HCT116 (cell line): ENCODE measurements at regions not wholly inside any gene's neighbourhood (a gene's known extent, or its start where the extent isn't known, plus 50 kb on each side); places are given as distances from the start of the nearest gene placed in this dataset.

ENCODE experiments used
- ATAC-seq: fragments of 200-7000 bp; cut with Tn5 transposase; 2 replicates; pipeline ENCODE4 v1.9.1; 2020; ENCODE audit warnings: mild to moderate bottlenecking, moderate library complexity
- BruUV-seq: library from RNA; stranded (reverse); fragments of 400-500 nt; replicated peaks from 2 replicates; lab custom pipeline; 2021; lab: Mats Ljungman, UMichigan
- CTCF ChIA-PET: fragments of 300-600 bp; sonication (Branson Sonifier 250); formaldehyde crosslinking; loops from one replicate; lab custom pipeline; 2021; ENCODE audit warnings: antibody characterized with exemption; lab: Charles Lee
- POLR2A ChIA-PET: fragments of 300-600, 350-600 bp; sonication (Branson Sonifier 250); formaldehyde crosslinking; loops from one replicate; lab custom pipeline; 2021; ENCODE audit warnings: antibody characterized with exemption; lab: Charles Lee
- RAD21 ChIA-PET, 2 experiments: fragments of 300-600 bp; sonication (Branson Sonifier 250); formaldehyde crosslinking; loops; one replicate each; lab custom pipeline; 2023; ENCODE audit warnings: low total read pairs in 2 of 2; ENCODE audit not compliant: uncharacterized antibody in 2 of 2, unreplicated experiment in 2 of 2, low non-redundant PET in 1 of 2; lab: Charles Lee
- DNase-seq: peaks from one replicate; pipeline ENCODE4 v3.0.0-alpha.2; 2010; ENCODE audit warnings: low read depth, low spot score
- H2AFZ ChIP-seq: fragments of 200-600 bp; shearing (Covaris generic), sonication (generic); 2 replicates; pipeline ENCODE4 v1.6.1; 2017; ENCODE audit warnings: low read depth, mixed run types, mixed read lengths, antibody characterized with exemption, low read length; ENCODE audit not compliant: poor library complexity, severe bottlenecking
- H3K27ac ChIP-seq: 2 replicates; pipeline ENCODE4 v1.5.1; 2012; ENCODE audit warnings: low read depth, low read length
- H3K27me3 ChIP-seq: fragments of 200-600 bp; sonication (generic); 2 replicates; pipeline ENCODE4 v1.6.1; 2016; ENCODE audit warnings: mixed run types, low read length, mixed read lengths; ENCODE audit not compliant: insufficient read depth
- H3K36me3 ChIP-seq, 2 experiments: fragments of 200-500 bp in 1 of 2; fragments of 200-600 bp in 1 of 2; sonication (Bioruptor generic) in 1 of 2; sonication (generic) in 1 of 2; 2 replicates each; pipeline versions ENCODE4 v1.5.1 to v1.6.1; 2014 to 2016; ENCODE audit warnings: low read length in 2 of 2, inconsistent platforms in 1 of 2, mixed read lengths in 1 of 2, mixed run types in 1 of 2; ENCODE audit not compliant: insufficient read depth in 2 of 2, control insufficient read depth in 1 of 2
- H3K4me1 ChIP-seq, 2 experiments: fragments of 200-600 bp in 1 of 2; sonication (generic) in 1 of 2; 2 replicates each; pipeline versions ENCODE4 v1.5.1 to v1.6.1; 2012 to 2017; ENCODE audit warnings: low read length in 2 of 2, inconsistent platforms in 1 of 2, mild to moderate bottlenecking in 1 of 2, mixed read lengths in 1 of 2, mixed run types in 1 of 2, moderate library complexity in 1 of 2; ENCODE audit not compliant: insufficient read depth in 2 of 2, control insufficient read depth in 1 of 2
- H3K4me2 ChIP-seq: fragments of 200-600 bp; sonication (generic); 2 replicates; pipeline ENCODE4 v1.6.1; 2017; ENCODE audit warnings: mixed run types, low read length, mixed read lengths
- H3K4me3 ChIP-seq, 2 experiments: fragments of 200-600 bp in 1 of 2; sonication (generic) in 1 of 2; replicated peaks in 1 of 2; 2 replicates each; pipeline ENCODE4 v1.5.1; 2011 to 2016; ENCODE audit warnings: low read length in 2 of 2, control low read depth in 1 of 2, low read depth in 1 of 2, mild to moderate bottlenecking in 1 of 2, mixed read lengths in 1 of 2, mixed run types in 1 of 2
- H3K79me2 ChIP-seq: fragments of 200-600 bp; sonication (generic); 2 replicates; pipeline ENCODE4 v1.6.1; 2017; ENCODE audit warnings: mild to moderate bottlenecking, mixed run types, low read length, moderate library complexity, mixed read lengths; ENCODE audit not compliant: insufficient read depth
- H3K9ac ChIP-seq: fragments of 200-600 bp; sonication (generic); 2 replicates; pipeline ENCODE4 v1.6.1; 2016; ENCODE audit warnings: low read length, mixed read lengths
- H3K9me2 ChIP-seq: fragments of 200-600 bp; sonication (generic), shearing (Covaris generic); 2 replicates; pipeline ENCODE4 v1.6.1; 2017; ENCODE audit warnings: mixed run types, mild to moderate bottlenecking, moderate library complexity; ENCODE audit not compliant: insufficient read depth
- H3K9me3 ChIP-seq, 2 experiments: fragments of 200-500 bp in 1 of 2; fragments of 200-600 bp in 1 of 2; sonication (Bioruptor generic) in 1 of 2; sonication (generic) in 1 of 2; 2 replicates each; pipeline ENCODE4 v1.6.1; 2014 to 2017; ENCODE audit warnings: low read length in 2 of 2, mixed read lengths in 2 of 2, inconsistent platforms in 1 of 2, low read depth in 1 of 2, mild to moderate bottlenecking in 1 of 2, mixed run types in 1 of 2, moderate library complexity in 1 of 2; ENCODE audit not compliant: control insufficient read depth in 1 of 2, insufficient read depth in 1 of 2
- H4K20me1 ChIP-seq: fragments of 200-600 bp; sonication (generic), shearing (Covaris generic); 2 replicates; pipeline ENCODE4 v1.6.1; 2017; ENCODE audit warnings: mixed run types, mild to moderate bottlenecking, moderate library complexity; ENCODE audit not compliant: insufficient read depth
- ATF3 ChIP-seq: IDR thresholded peaks from 2 replicates; pipeline ENCODE4 v1.6.1; 2012
- CBX3 ChIP-seq: IDR thresholded peaks from 2 replicates; pipeline ENCODE4 v1.6.1; 2012; ENCODE audit warnings: low read depth
- EGR1 ChIP-seq: IDR thresholded peaks from 2 replicates; pipeline ENCODE4 v1.6.1; 2012; ENCODE audit warnings: low read depth
- ELF1 ChIP-seq: IDR thresholded peaks from 2 replicates; pipeline ENCODE4 v1.6.1; 2012; ENCODE audit warnings: low read depth, borderline replicate concordance
- EZH2 ChIP-seq: fragments of 200-600 bp; sonication (generic); IDR thresholded peaks from 2 replicates; pipeline ENCODE4 v1.6.1; 2017; ENCODE audit warnings: antibody characterized with exemption, mixed run types
- EZH2phosphoT487 ChIP-seq: fragments of 200-600 bp; IDR thresholded peaks from 2 replicates; pipeline ENCODE4 v1.6.1; 2018; ENCODE audit warnings: antibody characterized with exemption, borderline replicate concordance
- JUND ChIP-seq: IDR thresholded peaks from 2 replicates; pipeline ENCODE4 v1.6.1; 2012
- MAX ChIP-seq: IDR thresholded peaks from 2 replicates; pipeline ENCODE4 v1.6.1; 2012
- POLR2A ChIP-seq: IDR thresholded peaks from 2 replicates; pipeline ENCODE4 v1.7.0; 2011; ENCODE audit warnings: borderline replicate concordance; ENCODE audit not compliant: insufficient read depth, insufficient read length; ENCODE audit errors: extremely low read depth
- POLR2AphosphoS5 ChIP-seq: IDR thresholded peaks from 2 replicates; pipeline ENCODE4 v1.6.1; 2011; ENCODE audit warnings: mild to moderate bottlenecking, low read depth, low read length, moderate library complexity
- REST ChIP-seq: IDR thresholded peaks from 2 replicates; pipeline ENCODE4 v1.6.1; 2012; ENCODE audit warnings: low read depth
- SP1 ChIP-seq: IDR thresholded peaks from 2 replicates; pipeline ENCODE4 v1.6.1; 2012; ENCODE audit warnings: low read depth
- SRF ChIP-seq: IDR thresholded peaks from 2 replicates; pipeline ENCODE4 v1.6.1; 2012; ENCODE audit warnings: low read depth
- TCF7L2 ChIP-seq: IDR thresholded peaks from 2 replicates; pipeline ENCODE4 v1.7.0; 2011; ENCODE audit warnings: borderline replicate concordance, inconsistent platforms; ENCODE audit not compliant: insufficient read depth, insufficient read length; ENCODE audit errors: extremely low read depth
- YY1 ChIP-seq: IDR thresholded peaks from 2 replicates; pipeline ENCODE4 v1.6.1; 2011; ENCODE audit warnings: low read length, low read depth, moderate library complexity, mild to moderate bottlenecking; ENCODE audit not compliant: insufficient replicate concordance; ENCODE audit errors: extremely low read depth
- ZFX ChIP-seq: fragments of 450-650 bp; IDR thresholded peaks from 2 replicates; pipeline ENCODE4 v1.6.1; 2017
- ZNF274 ChIP-seq: fragments of 200-500 bp; sonication (Bioruptor generic); IDR thresholded peaks from 2 replicates; pipeline ENCODE4 v1.6.1; 2014; ENCODE audit warnings: mild to moderate bottlenecking, low read depth, low read length, inconsistent platforms
- intact Hi-C: fragments of 100-400 bp; cut with micrococcal nuclease; formaldehyde crosslinking; loops from 2 replicates; pipeline ENCODE4 v1.10.0; 2022

GRCh38 chr13:86581706-86582105 is 782.5 kb upstream of the SLITRK6 start:
- H3K4me2 ChIP-seq = no peak overlapping the region
- no peaks in the 10 kb centered on the region for H3K9me2 ChIP-seq
- RAD21 ChIA-PET = no interaction called here
- TF ChIP-seq ELF1 (no peak), SP1 (no peak), EZH2 (no peak), EZH2phosphoT487 (no peak), JUND (no peak), MAX (no peak), ZFX (no peak), CBX3 (no peak), POLR2A (no peak), SRF (no peak), YY1 (no peak), ZNF274 (no peak), TCF7L2 (no peak), REST (no peak), ATF3 (no peak), POLR2AphosphoS5 (no peak), EGR1 (no peak)
- H2AFZ ChIP-seq = no peak overlapping the region
- no TSS peak for BruUV-seq
- ATAC-seq (no peak), DNase-seq (no peak)
- H3K36me3 ChIP-seq = no peaks in the 10 kb centered on the region
- no peaks in the 10 kb centered on the region for H3K27me3 ChIP-seq
- H3K4me3 ChIP-seq = no peak overlapping the region
- POLR2A ChIA-PET = no interaction called here
- H3K27ac ChIP-seq = no peak overlapping the region
- no peaks in the 10 kb centered on the region for H4K20me1 ChIP-seq
- H3K4me1 ChIP-seq = 0 out of 4 replicates have a peak, but pooled peaks cover 0 to 5% of the 10 kb centered on the region in 2 experiments
- intact Hi-C loops = no loop called here
- peaks cover 0 to 11% of the 10 kb centered on the region in 2 experiments; a peak in 2 of 4 replicates for H3K9me3 ChIP-seq
- CTCF ChIA-PET = no interaction called here
- no peak overlapping the region for H3K9ac ChIP-seq
- no peaks in the 10 kb centered on the region for H3K79me2 ChIP-seq
